SK-N-SH treated with all-trans-retinoic acid at 6 μM for 48 hours (cell line): ENCODE measurements at regions not wholly inside any gene's neighbourhood (a gene's known extent, or its start where the extent isn't known, plus 50 kb on each side); places are given as distances from the start of the nearest gene placed in this dataset.

Experiments used
- ATAC-seq: fragments of 200-7000 bp; cut with Tn5 transposase; 3 replicates; pipeline ENCODE4 v1.9.1; 2020; ENCODE audit warnings: mild to moderate bottlenecking, moderate library complexity
- ARNTL ChIP-seq: fragments of 450-650 bp; formaldehyde crosslinking; IDR thresholded peaks from 2 replicates; pipeline ENCODE4 v1.5.0; 2020; ENCODE audit warnings: low read depth, mild to moderate bottlenecking, moderate library complexity, borderline replicate concordance
- BACH2 ChIP-seq: fragments of 250-450 bp; sonication (Bioruptor Pico); IDR thresholded peaks from 2 replicates; pipeline ENCODE4 v1.9.0; 2021; ENCODE audit warnings: mild to moderate bottlenecking, borderline replicate concordance
- CSDC2 ChIP-seq: fragments of 250-450 bp; sonication (Bioruptor Pico); IDR thresholded peaks from 2 replicates; pipeline ENCODE4 v1.5.0; 2020; ENCODE audit warnings: mild to moderate bottlenecking, moderate library complexity
- ESRRG ChIP-seq: fragments of 250-450 bp; sonication (Bioruptor Pico); IDR thresholded peaks from 2 replicates; pipeline ENCODE4 v1.6.1; 2021; ENCODE audit warnings: mild to moderate bottlenecking
- GLIS3 ChIP-seq: fragments of 250-450 bp; sonication (Bioruptor Pico); IDR thresholded peaks from 2 replicates; pipeline ENCODE4 v1.5.0; 2020; ENCODE audit warnings: mild to moderate bottlenecking, moderate library complexity
- PPARA ChIP-seq: fragments of 250-450 bp; sonication (Bioruptor Pico); IDR thresholded peaks from 2 replicates; pipeline ENCODE4 v1.5.0; 2020; ENCODE audit warnings: mild to moderate bottlenecking, borderline replicate concordance
- RARB ChIP-seq: fragments of 250-450 bp; sonication (Bioruptor Pico); IDR thresholded peaks from 2 replicates; pipeline ENCODE4 v1.8.0; 2021; ENCODE audit warnings: mild to moderate bottlenecking, moderate library complexity
- SNAI2 ChIP-seq: fragments of 250-450 bp; sonication (Bioruptor Pico); IDR thresholded peaks from 2 replicates; pipeline ENCODE4 v1.5.0; 2020; ENCODE audit warnings: mild to moderate bottlenecking, moderate library complexity
- TCF4 ChIP-seq: fragments of 250-450 bp; sonication (Bioruptor Pico); IDR thresholded peaks from 2 replicates; pipeline ENCODE4 v1.8.0; 2021; ENCODE audit warnings: mild to moderate bottlenecking, moderate library complexity, borderline replicate concordance
- TOX ChIP-seq: fragments of 250-450 bp; sonication (Bioruptor Pico); IDR thresholded peaks from 2 replicates; pipeline ENCODE4 v1.8.0; 2021; ENCODE audit warnings: mild to moderate bottlenecking, moderate library complexity, borderline replicate concordance
- ZC3H10 ChIP-seq: fragments of 250-450 bp; sonication (Bioruptor Pico); IDR thresholded peaks from 2 replicates; pipeline ENCODE4 v1.5.1; 2021; ENCODE audit warnings: mild to moderate bottlenecking, moderate library complexity
- ZFP3 ChIP-seq: fragments of 250-450 bp; sonication (Bioruptor Pico); IDR thresholded peaks from 2 replicates; pipeline ENCODE4 v1.5.0; 2020; ENCODE audit warnings: mild to moderate bottlenecking, moderate library complexity
- ZFP30 ChIP-seq: fragments of 450-650 bp; formaldehyde crosslinking; IDR thresholded peaks from 2 replicates; pipeline ENCODE4 v1.5.0; 2022; ENCODE audit warnings: mild to moderate bottlenecking, moderate library complexity
- ZNF565 ChIP-seq: fragments of 450-650 bp; formaldehyde crosslinking; conservative IDR thresholded peaks from 2 replicates; pipeline ENCODE4 v1.5.0; 2020; ENCODE audit warnings: low read depth, mild to moderate bottlenecking, moderate library complexity
- TF ChIP-seq, protein P1 (sequence below): fragments of 250-450 bp; sonication (Bioruptor Pico); IDR thresholded peaks from 2 replicates; pipeline ENCODE4 v1.5.0; 2020; ENCODE audit warnings: mild to moderate bottlenecking, moderate library complexity
- TF ChIP-seq, protein P2 (sequence below): fragments of 250-450 bp; sonication (Bioruptor Pico); IDR thresholded peaks from 2 replicates; pipeline ENCODE4 v1.5.1; 2020; ENCODE audit warnings: low read depth, mild to moderate bottlenecking, moderate library complexity
- TF ChIP-seq, protein P3 (sequence below): fragments of 250-450 bp; sonication (Bioruptor Pico); IDR thresholded peaks from 2 replicates; pipeline ENCODE4 v1.8.0; 2021; ENCODE audit warnings: low read depth, mild to moderate bottlenecking, moderate library complexity, borderline replicate concordance
- TF ChIP-seq, protein P4 (sequence below): fragments of 250-450 bp; sonication (Bioruptor Pico); IDR thresholded peaks from 2 replicates; pipeline ENCODE4 v1.5.1; 2021; ENCODE audit warnings: mild to moderate bottlenecking, moderate library complexity

DNA sequence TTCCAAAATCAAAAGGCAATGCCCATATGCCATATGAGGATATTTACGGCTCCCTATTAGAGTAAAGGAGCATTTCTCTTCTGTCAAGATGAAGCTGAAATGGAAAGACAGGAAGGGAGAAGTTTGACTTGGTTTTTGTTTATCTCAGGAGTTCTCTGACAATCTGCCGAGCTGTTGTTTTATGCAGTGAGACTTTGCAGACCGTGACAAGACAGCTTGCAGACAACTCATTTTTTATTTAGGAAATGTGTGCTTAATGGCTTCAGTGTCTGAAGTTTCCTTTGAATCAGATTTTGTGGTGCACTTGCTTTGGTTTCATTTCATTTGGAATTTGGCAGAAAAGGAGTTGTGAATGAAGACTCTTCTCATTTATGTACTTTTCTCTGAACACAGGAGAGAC is 145.4 kb downstream of the C12orf50 start:
- TF ChIP-seq, protein P1, sequence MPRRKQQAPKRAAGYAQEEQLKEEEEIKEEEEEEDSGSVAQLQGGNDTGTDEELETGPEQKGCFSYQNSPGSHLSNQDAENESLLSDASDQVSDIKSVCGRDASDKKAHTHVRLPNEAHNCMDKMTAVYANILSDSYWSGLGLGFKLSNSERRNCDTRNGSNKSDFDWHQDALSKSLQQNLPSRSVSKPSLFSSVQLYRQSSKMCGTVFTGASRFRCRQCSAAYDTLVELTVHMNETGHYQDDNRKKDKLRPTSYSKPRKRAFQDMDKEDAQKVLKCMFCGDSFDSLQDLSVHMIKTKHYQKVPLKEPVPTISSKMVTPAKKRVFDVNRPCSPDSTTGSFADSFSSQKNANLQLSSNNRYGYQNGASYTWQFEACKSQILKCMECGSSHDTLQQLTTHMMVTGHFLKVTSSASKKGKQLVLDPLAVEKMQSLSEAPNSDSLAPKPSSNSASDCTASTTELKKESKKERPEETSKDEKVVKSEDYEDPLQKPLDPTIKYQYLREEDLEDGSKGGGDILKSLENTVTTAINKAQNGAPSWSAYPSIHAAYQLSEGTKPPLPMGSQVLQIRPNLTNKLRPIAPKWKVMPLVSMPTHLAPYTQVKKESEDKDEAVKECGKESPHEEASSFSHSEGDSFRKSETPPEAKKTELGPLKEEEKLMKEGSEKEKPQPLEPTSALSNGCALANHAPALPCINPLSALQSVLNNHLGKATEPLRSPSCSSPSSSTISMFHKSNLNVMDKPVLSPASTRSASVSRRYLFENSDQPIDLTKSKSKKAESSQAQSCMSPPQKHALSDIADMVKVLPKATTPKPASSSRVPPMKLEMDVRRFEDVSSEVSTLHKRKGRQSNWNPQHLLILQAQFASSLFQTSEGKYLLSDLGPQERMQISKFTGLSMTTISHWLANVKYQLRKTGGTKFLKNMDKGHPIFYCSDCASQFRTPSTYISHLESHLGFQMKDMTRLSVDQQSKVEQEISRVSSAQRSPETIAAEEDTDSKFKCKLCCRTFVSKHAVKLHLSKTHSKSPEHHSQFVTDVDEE (CRISPR knock-in tag): no peak
- TF ChIP-seq SNAI2 (CRISPR knock-in tag): no peak
- TF ChIP-seq, protein P2, sequence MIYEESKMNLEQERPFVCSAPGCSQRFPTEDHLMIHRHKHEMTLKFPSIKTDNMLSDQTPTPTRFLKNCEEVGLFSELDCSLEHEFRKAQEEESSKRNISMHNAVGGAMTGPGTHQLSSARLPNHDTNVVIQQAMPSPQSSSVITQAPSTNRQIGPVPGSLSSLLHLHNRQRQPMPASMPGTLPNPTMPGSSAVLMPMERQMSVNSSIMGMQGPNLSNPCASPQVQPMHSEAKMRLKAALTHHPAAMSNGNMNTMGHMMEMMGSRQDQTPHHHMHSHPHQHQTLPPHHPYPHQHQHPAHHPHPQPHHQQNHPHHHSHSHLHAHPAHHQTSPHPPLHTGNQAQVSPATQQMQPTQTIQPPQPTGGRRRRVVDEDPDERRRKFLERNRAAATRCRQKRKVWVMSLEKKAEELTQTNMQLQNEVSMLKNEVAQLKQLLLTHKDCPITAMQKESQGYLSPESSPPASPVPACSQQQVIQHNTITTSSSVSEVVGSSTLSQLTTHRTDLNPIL (CRISPR knock-in tag): no peak
- no peak for TF ChIP-seq ZC3H10 (CRISPR knock-in tag)
- TF ChIP-seq GLIS3 (CRISPR knock-in tag): no peak
- no peak for TF ChIP-seq TCF4 (CRISPR knock-in tag)
- TF ChIP-seq BACH2 (CRISPR knock-in tag): no peak
- no peak for TF ChIP-seq ZFP30 (CRISPR knock-in tag)
- TF ChIP-seq, protein P3, sequence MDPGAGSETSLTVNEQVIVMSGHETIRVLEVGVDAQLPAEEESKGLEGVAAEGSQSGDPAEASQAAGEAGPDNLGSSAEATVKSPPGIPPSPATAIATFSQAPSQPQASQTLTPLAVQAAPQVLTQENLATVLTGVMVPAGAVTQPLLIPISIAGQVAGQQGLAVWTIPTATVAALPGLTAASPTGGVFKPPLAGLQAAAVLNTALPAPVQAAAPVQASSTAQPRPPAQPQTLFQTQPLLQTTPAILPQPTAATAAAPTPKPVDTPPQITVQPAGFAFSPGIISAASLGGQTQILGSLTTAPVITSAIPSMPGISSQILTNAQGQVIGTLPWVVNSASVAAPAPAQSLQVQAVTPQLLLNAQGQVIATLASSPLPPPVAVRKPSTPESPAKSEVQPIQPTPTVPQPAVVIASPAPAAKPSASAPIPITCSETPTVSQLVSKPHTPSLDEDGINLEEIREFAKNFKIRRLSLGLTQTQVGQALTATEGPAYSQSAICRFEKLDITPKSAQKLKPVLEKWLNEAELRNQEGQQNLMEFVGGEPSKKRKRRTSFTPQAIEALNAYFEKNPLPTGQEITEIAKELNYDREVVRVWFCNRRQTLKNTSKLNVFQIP (CRISPR knock-in tag): no peak
- TF ChIP-seq PPARA (CRISPR knock-in tag): no peak
- no peak for TF ChIP-seq ARNTL
- ATAC-seq: no peak; the same call in 1 of the 3 replicates

DNA sequence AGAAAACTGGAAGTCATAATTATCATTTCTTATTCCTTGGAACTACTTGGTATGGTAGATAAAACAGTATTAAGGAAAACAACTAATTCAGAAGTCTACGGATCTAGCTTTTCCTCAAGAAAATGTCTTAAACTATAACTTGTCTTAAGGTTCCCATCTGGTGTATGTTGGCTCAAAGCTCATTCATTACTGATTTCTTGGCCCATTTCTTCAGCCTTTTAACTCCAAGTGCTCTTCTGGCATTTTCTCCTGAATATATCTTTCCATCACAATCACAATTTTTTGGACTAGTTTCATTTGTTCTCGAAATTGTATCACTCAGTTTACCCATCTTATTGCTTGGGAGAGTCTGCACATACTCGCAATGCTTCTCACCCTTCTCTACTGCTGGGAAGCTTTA is 150.1 kb downstream of the C12orf50 start:
- TF ChIP-seq ZC3H10 (CRISPR knock-in tag) (no peak), ESRRG (CRISPR knock-in tag) (no peak), PPARA (CRISPR knock-in tag) (no peak), RARB (CRISPR knock-in tag) (no peak), ARNTL (no peak), TOX (no peak), TCF4 (CRISPR knock-in tag) (no peak), SNAI2 (CRISPR knock-in tag) (no peak), CSDC2 (CRISPR knock-in tag) (no peak), ZFP3 (CRISPR knock-in tag) (no peak), ZNF565 (CRISPR knock-in tag) (no peak)
- TF ChIP-seq, protein P2 (CRISPR knock-in tag): no peak
- TF ChIP-seq, protein P3 (CRISPR knock-in tag): no peak
- TF ChIP-seq, protein P4, sequence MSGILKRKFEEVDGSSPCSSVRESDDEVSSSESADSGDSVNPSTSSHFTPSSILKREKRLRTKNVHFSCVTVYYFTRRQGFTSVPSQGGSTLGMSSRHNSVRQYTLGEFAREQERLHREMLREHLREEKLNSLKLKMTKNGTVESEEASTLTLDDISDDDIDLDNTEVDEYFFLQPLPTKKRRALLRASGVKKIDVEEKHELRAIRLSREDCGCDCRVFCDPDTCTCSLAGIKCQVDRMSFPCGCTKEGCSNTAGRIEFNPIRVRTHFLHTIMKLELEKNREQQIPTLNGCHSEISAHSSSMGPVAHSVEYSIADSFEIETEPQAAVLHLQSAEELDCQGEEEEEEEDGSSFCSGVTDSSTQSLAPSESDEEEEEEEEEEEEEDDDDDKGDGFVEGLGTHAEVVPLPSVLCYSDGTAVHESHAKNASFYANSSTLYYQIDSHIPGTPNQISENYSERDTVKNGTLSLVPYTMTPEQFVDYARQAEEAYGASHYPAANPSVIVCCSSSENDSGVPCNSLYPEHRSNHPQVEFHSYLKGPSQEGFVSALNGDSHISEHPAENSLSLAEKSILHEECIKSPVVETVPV (CRISPR knock-in tag): no peak
- ATAC-seq: no peak
